Epithelial cell of proximal tubule (primary cell): ENCODE measurements at regions not wholly inside any gene's neighbourhood (a gene's known extent, or its start where the extent isn't known, plus 50 kb on each side); places are given as distances from the start of the nearest gene placed in this dataset.
A peak's percentile ranks its signal among the peaks of the same experiment; 100 is the strongest.
"Not testable (repeated sequence)": the region's sequence is repeated elsewhere in the genome, so short reads cannot be mapped to it uniquely, and the experiment has no call there.

Experiments
- DNase-seq: peaks from one replicate; pipeline ENCODE4 v3.0.0-alpha.2; 2011; ENCODE audit warnings: low read depth
- H3K4me3 ChIP-seq: 2 replicates; pipeline ENCODE4 v1.5.1; 2011; ENCODE audit warnings: low read depth, mild to moderate bottlenecking, low read length
- CTCF ChIP-seq: conservative IDR thresholded peaks from 2 replicates; pipeline ENCODE4 v1.5.1; 2012; ENCODE audit warnings: low read depth, mild to moderate bottlenecking, low read length

- no peak for DNase-seq
- TF ChIP-seq CTCF: no peak
- no peak overlapping the region for H3K4me3 ChIP-seq
Measured at GRCh38 chr6:128710315-128710714, 172.6 kb upstream of the LAMA2 start.

- no peak overlapping the region for H3K4me3 ChIP-seq
- TF ChIP-seq CTCF: no peak
- no peak for DNase-seq
Measured at GRCh38 chr6:128704601-128705000, 178.3 kb upstream of the LAMA2 start.

GRCh38 chr6:128703794-128704193, 179.1 kb upstream of the LAMA2 start:
- DNase-seq, H3K4me3 ChIP-seq: not testable (repeated sequence)

GRCh38 chr6:128696691-128697689, 176.6 kb upstream of the PTPRK start:
- DNase-seq: peak; percentile 10
- no peak overlapping the region for H3K4me3 ChIP-seq
- TF ChIP-seq CTCF: no peak

- no peak for DNase-seq
- TF ChIP-seq CTCF: no peak
- H3K4me3 ChIP-seq: no peak overlapping the region
Measured at GRCh38 chr6:128694303-128695009, 174.1 kb upstream of the PTPRK start.

GRCh38 chr6:128690063-128690462, 169.7 kb upstream of the PTPRK start:
- DNase-seq: no peak
- no peak for TF ChIP-seq CTCF
- no peak overlapping the region for H3K4me3 ChIP-seq

GRCh38 chr6:128686084-128686483, 165.7 kb upstream of the PTPRK start:
- TF ChIP-seq CTCF: no peak
- H3K4me3 ChIP-seq: no peak overlapping the region
- DNase-seq: no peak
